Panc1 (cell line): ENCODE measurements at regions not wholly inside any gene's neighbourhood (a gene's known extent, or its start where the extent isn't known, plus 50 kb on each side); places are given as distances from the start of the nearest gene placed in this dataset.

ENCODE experiments used
- ATAC-seq: fragments of 200-7000 bp; cut with Tn5 transposase; 2 replicates; pipeline ENCODE4 v1.9.1; 2020; ENCODE audit warnings: mild to moderate bottlenecking, moderate library complexity
- BruUV-seq: library from RNA; stranded (reverse); fragments of 400-500 nt; replicated peaks from 2 replicates; lab custom pipeline; 2021; lab: Mats Ljungman, UMichigan
- CTCF ChIA-PET: fragments of 300-600 bp; sonication (Branson Sonifier 250); formaldehyde crosslinking; loops from one replicate; lab custom pipeline; 2022; ENCODE audit warnings: antibody characterized with exemption; lab: Charles Lee
- POLR2A ChIA-PET: fragments of 300-600 bp; sonication (Branson Sonifier 250); formaldehyde crosslinking; loops from one replicate; lab custom pipeline; 2022; ENCODE audit warnings: antibody characterized with exemption; lab: Charles Lee
- DNase-seq: peaks from one replicate; pipeline ENCODE4 v3.0.0-alpha.2; 2010; ENCODE audit warnings: low read depth, low spot score
- H3K27ac ChIP-seq: 2 replicates; pipeline ENCODE4 v1.5.1; 2011; ENCODE audit warnings: mild to moderate bottlenecking, low read length, inconsistent platforms
- H3K27me3 ChIP-seq: fragments of 200-500 bp; sonication (Bioruptor generic); 2 replicates; pipeline ENCODE4 v1.6.0; 2014; ENCODE audit warnings: low read length, inconsistent platforms; ENCODE audit not compliant: control insufficient read depth, insufficient read depth
- H3K36me3 ChIP-seq: fragments of 200-500 bp; sonication (Bioruptor generic); 2 replicates; pipeline ENCODE4 v1.5.1; 2014; ENCODE audit warnings: inconsistent platforms, mild to moderate bottlenecking, low read length, moderate library complexity; ENCODE audit not compliant: control insufficient read depth, insufficient read depth
- H3K4me1 ChIP-seq: 2 replicates; pipeline ENCODE4 v1.5.1; 2011; ENCODE audit warnings: inconsistent platforms, mild to moderate bottlenecking, low read length, moderate library complexity; ENCODE audit not compliant: control insufficient read depth, insufficient read depth
- H3K4me3 ChIP-seq, 2 experiments: 2 replicates each; pipeline ENCODE4 v1.5.1; 2011 to 2012; ENCODE audit warnings: low read depth in 2 of 2, low read length in 2 of 2, mild to moderate bottlenecking in 2 of 2, inconsistent platforms in 1 of 2, moderate library complexity in 1 of 2
- H3K9me3 ChIP-seq: fragments of 200-500 bp; sonication (Bioruptor generic); 2 replicates; pipeline ENCODE4 v1.5.1; 2014; ENCODE audit warnings: low read depth, mild to moderate bottlenecking, inconsistent platforms, low read length, moderate library complexity; ENCODE audit not compliant: control insufficient read depth, insufficient read depth
- CTCF ChIP-seq: fragments of 450-650 bp; IDR thresholded peaks from 2 replicates; pipeline ENCODE4 v1.5.1; 2017; ENCODE audit warnings: mild to moderate bottlenecking
- POLR2AphosphoS5 ChIP-seq: IDR thresholded peaks from 2 replicates; pipeline ENCODE4 v1.6.1; 2012; ENCODE audit warnings: mild to moderate bottlenecking, low read depth, low read length, moderate library complexity
- SIN3A ChIP-seq: IDR thresholded peaks from 2 replicates; pipeline ENCODE4 v1.6.1; 2012; ENCODE audit warnings: low read depth, mild to moderate bottlenecking, low read length, moderate library complexity, borderline replicate concordance; ENCODE audit not compliant: insufficient read depth
- TCF7L2 ChIP-seq: IDR thresholded peaks from 2 replicates; pipeline ENCODE4 v1.6.1; 2011; ENCODE audit warnings: mild to moderate bottlenecking, low read depth, low read length, inconsistent platforms
- in situ Hi-C: cut with HindIII; loops from 2 replicates; pipeline ENCODE4 v1.10.0; 2016; ENCODE audit warnings: low sequenced_read_pairs, low pct_unique_long_range_greater_than_20kb
- intact Hi-C: fragments of 100-400 bp; cut with micrococcal nuclease; formaldehyde crosslinking; loops from one replicate; pipeline ENCODE4 v1.10.0; 2022; ENCODE audit not compliant: unreplicated experiment
- TF ChIP-seq, protein P1 (sequence below), 2 experiments: IDR thresholded peaks; 2 replicates each; pipeline ENCODE4 v1.6.1; 2011 to 2012; ENCODE audit warnings: low read depth in 2 of 2, control low read depth in 1 of 2, low read length in 1 of 2, mild to moderate bottlenecking in 1 of 2, moderate library complexity in 1 of 2; ENCODE audit not compliant: insufficient read depth in 1 of 2

GRCh38 chr2:224181534-224182155 lies 142.6 kb upstream of the SERPINE2 start:
- DNase-seq (no peak), ATAC-seq (no peak)
- no peaks in the 10 kb centered on the region for H3K9me3 ChIP-seq
- intact Hi-C loops (no loop called here), in situ Hi-C loops (no loop called here)
- H3K4me3 ChIP-seq, result no peak overlapping the region
- no peaks in the 10 kb centered on the region for H3K4me1 ChIP-seq
- CTCF ChIA-PET, result no interaction called here
- H3K27ac ChIP-seq, result no peak overlapping the region
- no peaks in the 10 kb centered on the region for H3K27me3 ChIP-seq
- POLR2A ChIA-PET, result no interaction called here
- no TSS peak for BruUV-seq
- TF ChIP-seq POLR2AphosphoS5 (no peak), TCF7L2 (no peak), SIN3A (no peak), CTCF (no peak)
- TF ChIP-seq, protein P1, sequence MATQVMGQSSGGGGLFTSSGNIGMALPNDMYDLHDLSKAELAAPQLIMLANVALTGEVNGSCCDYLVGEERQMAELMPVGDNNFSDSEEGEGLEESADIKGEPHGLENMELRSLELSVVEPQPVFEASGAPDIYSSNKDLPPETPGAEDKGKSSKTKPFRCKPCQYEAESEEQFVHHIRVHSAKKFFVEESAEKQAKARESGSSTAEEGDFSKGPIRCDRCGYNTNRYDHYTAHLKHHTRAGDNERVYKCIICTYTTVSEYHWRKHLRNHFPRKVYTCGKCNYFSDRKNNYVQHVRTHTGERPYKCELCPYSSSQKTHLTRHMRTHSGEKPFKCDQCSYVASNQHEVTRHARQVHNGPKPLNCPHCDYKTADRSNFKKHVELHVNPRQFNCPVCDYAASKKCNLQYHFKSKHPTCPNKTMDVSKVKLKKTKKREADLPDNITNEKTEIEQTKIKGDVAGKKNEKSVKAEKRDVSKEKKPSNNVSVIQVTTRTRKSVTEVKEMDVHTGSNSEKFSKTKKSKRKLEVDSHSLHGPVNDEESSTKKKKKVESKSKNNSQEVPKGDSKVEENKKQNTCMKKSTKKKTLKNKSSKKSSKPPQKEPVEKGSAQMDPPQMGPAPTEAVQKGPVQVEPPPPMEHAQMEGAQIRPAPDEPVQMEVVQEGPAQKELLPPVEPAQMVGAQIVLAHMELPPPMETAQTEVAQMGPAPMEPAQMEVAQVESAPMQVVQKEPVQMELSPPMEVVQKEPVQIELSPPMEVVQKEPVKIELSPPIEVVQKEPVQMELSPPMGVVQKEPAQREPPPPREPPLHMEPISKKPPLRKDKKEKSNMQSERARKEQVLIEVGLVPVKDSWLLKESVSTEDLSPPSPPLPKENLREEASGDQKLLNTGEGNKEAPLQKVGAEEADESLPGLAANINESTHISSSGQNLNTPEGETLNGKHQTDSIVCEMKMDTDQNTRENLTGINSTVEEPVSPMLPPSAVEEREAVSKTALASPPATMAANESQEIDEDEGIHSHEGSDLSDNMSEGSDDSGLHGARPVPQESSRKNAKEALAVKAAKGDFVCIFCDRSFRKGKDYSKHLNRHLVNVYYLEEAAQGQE (IDR thresholded peaks at IDR 0.05; ENCODE audit: insufficient read depth in 1 of 2, low read depth in 2 of 2, low read length in 1 of 2), result no peak
- H3K36me3 ChIP-seq, result no peaks in the 10 kb centered on the region

- no peaks in the 10 kb centered on the region for H3K27me3 ChIP-seq
- CTCF ChIA-PET, result no interaction called here
- POLR2A ChIA-PET, result no interaction called here
Measured at GRCh38 chr2:224180810-224181209, 141.7 kb upstream of the SERPINE2 start.

More at GRCh38 chr2:224180810-224181209, 141.7 kb upstream of the SERPINE2 start:
- no peaks in the 10 kb centered on the region for H3K36me3 ChIP-seq
- DNase-seq, result no peak
- H3K4me1 ChIP-seq, result no peaks in the 10 kb centered on the region
- H3K9me3 ChIP-seq, result no peaks in the 10 kb centered on the region
- no peak overlapping the region for H3K4me3 ChIP-seq
- no TSS peak for BruUV-seq
- TF ChIP-seq SIN3A, result no peak
- no peak for TF ChIP-seq POLR2AphosphoS5
- TF ChIP-seq CTCF, result no peak
- no peak for TF ChIP-seq TCF7L2
- TF ChIP-seq, protein P1 (IDR thresholded peaks at IDR 0.05; ENCODE audit: insufficient read depth in 1 of 2, low read depth in 2 of 2, low read length in 1 of 2), result no peak
- no peak overlapping the region for H3K27ac ChIP-seq
- ATAC-seq, result no peak
- intact Hi-C loops, result no loop called here
- in situ Hi-C loops, result no loop called here
